ENCODE measurements at regions not wholly inside any gene's neighbourhood (a gene's known extent, or its start where the extent isn't known, plus 50 kb on each side); places are given as distances from the start of the nearest gene placed in this dataset.
"Not testable (repeated sequence)": the region's sequence is repeated elsewhere in the genome, so short reads cannot be mapped to it uniquely, and the experiment has no call there.

DNA sequence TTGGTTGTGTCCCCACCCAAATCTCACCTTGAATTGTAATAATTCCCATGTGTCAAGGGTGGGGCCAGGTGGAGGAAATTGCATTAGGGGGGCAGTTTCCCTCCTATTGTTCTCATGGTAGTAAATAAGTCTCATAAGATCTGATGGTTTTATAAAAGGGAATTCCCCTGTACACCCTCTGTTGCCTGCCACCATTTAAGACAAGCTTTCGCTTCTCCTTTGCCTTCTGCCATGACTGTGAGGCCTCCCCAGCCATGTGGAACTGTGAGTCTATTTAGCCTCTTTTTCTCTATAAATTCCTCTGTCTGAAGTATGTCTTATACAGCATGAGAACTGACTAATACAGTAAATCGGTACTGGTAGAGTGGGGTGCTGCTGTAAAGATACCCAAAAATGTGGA is 187.9 kb upstream of the CDKN2B start:
- H3K36me3 ChIP-seq (ENCODE audit: control insufficient read depth in 4 of 4, insufficient read depth in 4 of 4, low read length in 3 of 4); CTCF ChIA-PET: not testable (repeated sequence)

GRCh38 chr9:22198681-22199080 is 189.6 kb upstream of the CDKN2B start:
- DNase-seq: no peak
- CTCF ChIA-PET: no interaction called here
- no peak overlapping the region for H3K4me3 ChIP-seq (ENCODE audit: control insufficient read depth in 1 of 7, extremely low read depth in 1 of 7, insufficient read depth in 4 of 7, low read depth in 2 of 7, low read length in 6 of 7)
- POLR2A ChIA-PET: no interaction called here
- H3K9me3 ChIP-seq (ENCODE audit: control extremely low read depth in 1 of 5, control insufficient read depth in 4 of 5, insufficient read depth in 2 of 5, low read depth in 1 of 5, low read length in 4 of 5): peaks cover 0 to 9% (median 0%) of the 10 kb centered on the region in 5 experiments
- no peaks in the 10 kb centered on the region for H3K36me3 ChIP-seq (ENCODE audit: control insufficient read depth in 4 of 4, insufficient read depth in 4 of 4, low read length in 3 of 4)
- peaks cover 0 to 35% (median 3%) of the 10 kb centered on the region in 5 experiments for H3K27me3 ChIP-seq (replicated peaks in 2 of 5; ENCODE audit: control insufficient read depth in 4 of 5, insufficient read depth in 5 of 5, low read length in 4 of 5)
- no peak overlapping the region for H3K27ac ChIP-seq (ENCODE audit: insufficient read depth in 1 of 2, low read depth in 1 of 2, low read length in 2 of 2, poor library complexity in 1 of 2, severe bottlenecking in 2 of 2)
- no peaks in the 10 kb centered on the region for H3K4me1 ChIP-seq (ENCODE audit: control extremely low read depth in 1 of 4, control insufficient read depth in 4 of 4, insufficient read depth in 4 of 4, low read length in 3 of 4)

More for the DNA sequence above, 187.9 kb upstream of the CDKN2B start:
- H3K4me3 ChIP-seq (ENCODE audit: control insufficient read depth in 1 of 7, extremely low read depth in 1 of 7, insufficient read depth in 4 of 7, low read depth in 2 of 7, low read length in 6 of 7); H3K27ac ChIP-seq (ENCODE audit: insufficient read depth in 1 of 2, low read depth in 1 of 2, low read length in 2 of 2, poor library complexity in 1 of 2, severe bottlenecking in 2 of 2); H3K4me1 ChIP-seq (ENCODE audit: control extremely low read depth in 1 of 4, control insufficient read depth in 4 of 4, insufficient read depth in 4 of 4, low read length in 3 of 4); H3K9me3 ChIP-seq (ENCODE audit: control extremely low read depth in 1 of 5, control insufficient read depth in 4 of 5, insufficient read depth in 2 of 5, low read depth in 1 of 5, low read length in 4 of 5); POLR2A ChIA-PET: not testable (repeated sequence)
- WGBS (ENCODE audit: insufficient coverage): 86% methylated on average over 1 of the region's 2 CpGs
- DNase-seq: peak in 1 of 3 donors; percentile 15
- H3K27me3 ChIP-seq (replicated peaks in 2 of 5; ENCODE audit: control insufficient read depth in 4 of 5, insufficient read depth in 5 of 5, low read length in 4 of 5): peaks cover 0 to 33% (median 3%) of the 10 kb centered on the region in 5 experiments

GRCh38 chr9:22201256-22201655 is 192.2 kb upstream of the CDKN2B start:
- H3K4me1 ChIP-seq (ENCODE audit: control extremely low read depth in 1 of 4, control insufficient read depth in 4 of 4, insufficient read depth in 4 of 4, low read length in 3 of 4): no peaks in the 10 kb centered on the region
- ChIA-PET POLR2A (no interaction called here), CTCF (no interaction called here)
- peaks cover 0 to 5% (median 0%) of the 10 kb centered on the region in 5 experiments for H3K9me3 ChIP-seq (ENCODE audit: control extremely low read depth in 1 of 5, control insufficient read depth in 4 of 5, insufficient read depth in 2 of 5, low read depth in 1 of 5, low read length in 4 of 5)
- WGBS (ENCODE audit: insufficient coverage): no CpG with 5 or more reads among the region's 1 CpG
- no peak overlapping the region for H3K4me3 ChIP-seq (ENCODE audit: control insufficient read depth in 1 of 7, extremely low read depth in 1 of 7, insufficient read depth in 4 of 7, low read depth in 2 of 7, low read length in 6 of 7)
- H3K36me3 ChIP-seq (ENCODE audit: control insufficient read depth in 4 of 4, insufficient read depth in 4 of 4, low read length in 3 of 4): no peaks in the 10 kb centered on the region
- no peak for DNase-seq
- H3K27me3 ChIP-seq (replicated peaks in 2 of 5; ENCODE audit: control insufficient read depth in 4 of 5, insufficient read depth in 5 of 5, low read length in 4 of 5): peaks cover 0 to 36% (median 3%) of the 10 kb centered on the region in 5 experiments
- H3K27ac ChIP-seq (ENCODE audit: insufficient read depth in 1 of 2, low read depth in 1 of 2, low read length in 2 of 2, poor library complexity in 1 of 2, severe bottlenecking in 2 of 2): no peak overlapping the region

GRCh38 chr9:22203371-22204138 is 194.4 kb upstream of the CDKN2B start:
- Histone ChIP-seq H3K27ac (ENCODE audit: insufficient read depth in 1 of 2, low read depth in 1 of 2, low read length in 2 of 2, poor library complexity in 1 of 2, severe bottlenecking in 2 of 2) (no peak overlapping the region), H3K9me3 (ENCODE audit: control extremely low read depth in 1 of 5, control insufficient read depth in 4 of 5, insufficient read depth in 2 of 5, low read depth in 1 of 5, low read length in 4 of 5) (peaks cover 0 to 5% (median 0%) of the 10 kb centered on the region in 5 experiments), H3K4me1 (ENCODE audit: control extremely low read depth in 1 of 4, control insufficient read depth in 4 of 4, insufficient read depth in 4 of 4, low read length in 3 of 4) (no peaks in the 10 kb centered on the region), H3K36me3 (ENCODE audit: control insufficient read depth in 4 of 4, insufficient read depth in 4 of 4, low read length in 3 of 4) (no peaks in the 10 kb centered on the region), H3K27me3 (replicated peaks in 2 of 5; ENCODE audit: control insufficient read depth in 4 of 5, insufficient read depth in 5 of 5, low read length in 4 of 5) (peaks cover 0 to 33% (median 2%) of the 10 kb centered on the region in 5 experiments), H3K4me3 (ENCODE audit: control insufficient read depth in 1 of 7, extremely low read depth in 1 of 7, insufficient read depth in 4 of 7, low read depth in 2 of 7, low read length in 6 of 7) (no peak overlapping the region)
- peak in 1 of 3 donors; percentile 13 for DNase-seq
- ChIA-PET CTCF (interaction anchor here (1.0 kb wide), 1 partner anchor 14 kb away, joined by 3 read pairs; no protein-coding TSS in a partner anchor), POLR2A (no interaction called here)
- WGBS (ENCODE audit: insufficient coverage): 69% methylated on average over 7 of the region's 8 CpGs

DNA sequence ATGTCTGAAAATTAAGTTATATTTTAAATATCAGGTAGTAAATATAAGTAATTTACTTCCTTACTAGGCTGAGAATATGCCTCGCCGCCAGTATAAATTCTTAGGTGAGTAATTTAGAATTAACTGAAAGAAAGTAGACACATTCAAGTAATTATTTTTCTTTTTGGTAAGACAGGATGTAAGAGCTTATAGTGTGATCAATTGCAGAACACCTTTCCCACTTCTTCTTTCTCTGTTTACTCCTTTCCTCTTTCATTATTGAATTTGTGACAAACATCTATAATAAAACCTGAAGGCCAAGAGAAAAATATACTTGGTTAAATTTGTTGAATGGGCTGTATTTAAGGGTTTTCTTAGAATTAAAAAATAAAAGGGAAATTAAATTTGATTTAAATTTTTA is 195.1 kb upstream of the CDKN2B start:
- no CpG with 5 or more reads among the region's 2 CpGs for WGBS (ENCODE audit: insufficient coverage)
- Histone ChIP-seq H3K27me3 (replicated peaks in 2 of 5; ENCODE audit: control insufficient read depth in 4 of 5, insufficient read depth in 5 of 5, low read length in 4 of 5) (peaks cover 0 to 30% (median 2%) of the 10 kb centered on the region in 5 experiments), H3K4me1 (ENCODE audit: control extremely low read depth in 1 of 4, control insufficient read depth in 4 of 4, insufficient read depth in 4 of 4, low read length in 3 of 4) (peaks cover 0 to 5% (median 0%) of the 10 kb centered on the region in 4 experiments), H3K36me3 (ENCODE audit: control insufficient read depth in 4 of 4, insufficient read depth in 4 of 4, low read length in 3 of 4) (no peaks in the 10 kb centered on the region), H3K9me3 (ENCODE audit: control extremely low read depth in 1 of 5, control insufficient read depth in 4 of 5, insufficient read depth in 2 of 5, low read depth in 1 of 5, low read length in 4 of 5) (no peaks in the 10 kb centered on the region), H3K27ac (ENCODE audit: insufficient read depth in 1 of 2, low read depth in 1 of 2, low read length in 2 of 2, poor library complexity in 1 of 2, severe bottlenecking in 2 of 2) (no peak overlapping the region), H3K4me3 (ENCODE audit: control insufficient read depth in 1 of 7, extremely low read depth in 1 of 7, insufficient read depth in 4 of 7, low read depth in 2 of 7, low read length in 6 of 7) (no peak overlapping the region)
- POLR2A ChIA-PET: no interaction called here
- CTCF ChIA-PET: no interaction called here
- DNase-seq: no peak

DNA sequence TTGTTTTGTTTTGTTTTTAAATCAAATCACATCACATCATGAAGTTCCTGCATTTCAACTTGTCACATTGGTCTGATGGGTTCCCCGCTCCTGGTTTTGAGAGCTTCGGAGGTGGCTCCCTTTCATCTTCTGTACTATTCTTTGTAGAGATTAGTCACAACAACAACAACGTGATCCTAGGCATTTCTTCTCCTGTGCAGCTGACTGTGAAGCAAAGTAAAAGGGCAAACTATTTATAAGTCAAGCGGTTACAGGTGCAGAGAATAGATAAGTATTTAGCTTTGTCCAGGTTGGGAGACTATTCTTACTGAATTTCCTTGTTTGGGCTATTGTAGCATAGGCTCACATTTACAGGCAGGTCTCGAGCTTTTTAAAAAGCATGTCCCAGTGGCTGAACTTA is 197.7 kb upstream of the CDKN2B start:
- ChIA-PET CTCF (no interaction called here), POLR2A (no interaction called here)
- Histone ChIP-seq H3K4me1 (ENCODE audit: control extremely low read depth in 1 of 4, control insufficient read depth in 4 of 4, insufficient read depth in 4 of 4, low read length in 3 of 4) (peaks cover 4 to 13% (median 5%) of the 10 kb centered on the region in 4 experiments), H3K36me3 (ENCODE audit: control insufficient read depth in 4 of 4, insufficient read depth in 4 of 4, low read length in 3 of 4) (no peaks in the 10 kb centered on the region), H3K27ac (ENCODE audit: insufficient read depth in 1 of 2, low read depth in 1 of 2, low read length in 2 of 2, poor library complexity in 1 of 2, severe bottlenecking in 2 of 2) (no peak overlapping the region), H3K27me3 (replicated peaks in 2 of 5; ENCODE audit: control insufficient read depth in 4 of 5, insufficient read depth in 5 of 5, low read length in 4 of 5) (peaks cover 0 to 13% (median 2%) of the 10 kb centered on the region in 5 experiments), H3K9me3 (ENCODE audit: control extremely low read depth in 1 of 5, control insufficient read depth in 4 of 5, insufficient read depth in 2 of 5, low read depth in 1 of 5, low read length in 4 of 5) (no peaks in the 10 kb centered on the region), H3K4me3 (ENCODE audit: control insufficient read depth in 1 of 7, extremely low read depth in 1 of 7, insufficient read depth in 4 of 7, low read depth in 2 of 7, low read length in 6 of 7) (no peak overlapping the region)
- DNase-seq: no peak
- WGBS (ENCODE audit: insufficient coverage): 89% methylated on average over 3 of the region's 5 CpGs

DNA sequence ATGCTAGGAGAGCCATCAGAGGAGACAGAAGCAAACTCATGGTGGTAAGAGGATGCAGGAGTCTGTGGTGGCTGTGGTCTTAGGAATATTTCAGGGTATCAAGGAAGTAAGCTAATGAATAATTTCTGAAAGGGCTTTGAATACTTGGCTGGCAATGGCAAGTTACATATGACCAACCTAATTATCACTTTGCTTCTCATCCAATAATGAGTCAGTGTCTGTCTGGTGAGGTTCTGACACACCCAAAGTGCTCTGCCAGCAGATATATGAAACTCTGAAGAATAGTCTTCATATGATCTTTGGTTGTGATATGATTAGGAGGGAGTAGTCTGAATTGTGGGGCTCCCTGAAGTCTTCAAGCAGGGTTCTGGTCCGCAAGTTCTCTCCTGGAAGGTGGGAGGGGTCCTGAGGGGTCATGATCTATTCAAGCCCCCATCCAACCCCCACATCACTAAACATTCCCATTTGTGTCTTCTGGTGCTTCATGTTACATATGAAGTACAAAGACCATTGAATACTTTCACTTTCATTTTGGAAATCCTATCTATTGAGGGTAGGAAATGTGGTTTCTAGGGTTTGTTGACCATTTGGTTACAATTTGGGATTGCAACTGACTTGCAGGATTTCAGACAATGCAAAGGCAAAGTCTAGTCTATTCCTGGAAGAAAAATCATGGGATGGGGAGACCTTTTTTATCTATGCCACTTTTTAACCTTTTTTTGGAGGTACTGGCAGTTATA is 199.9 kb upstream of the CDKN2B start:
- Histone ChIP-seq H3K27ac (ENCODE audit: insufficient read depth in 1 of 2, low read depth in 1 of 2, low read length in 2 of 2, poor library complexity in 1 of 2, severe bottlenecking in 2 of 2) (no peak overlapping the region), H3K4me3 (ENCODE audit: control insufficient read depth in 1 of 7, extremely low read depth in 1 of 7, insufficient read depth in 4 of 7, low read depth in 2 of 7, low read length in 6 of 7) (peak overlapping the region in 1 of 7 experiments; percentile 39), H3K36me3 (ENCODE audit: control insufficient read depth in 4 of 4, insufficient read depth in 4 of 4, low read length in 3 of 4) (no peaks in the 10 kb centered on the region), H3K27me3 (replicated peaks in 2 of 5; ENCODE audit: control insufficient read depth in 4 of 5, insufficient read depth in 5 of 5, low read length in 4 of 5) (peaks cover 0 to 3% (median 0%) of the 10 kb centered on the region in 5 experiments), H3K9me3 (ENCODE audit: control extremely low read depth in 1 of 5, control insufficient read depth in 4 of 5, insufficient read depth in 2 of 5, low read depth in 1 of 5, low read length in 4 of 5) (no peaks in the 10 kb centered on the region), H3K4me1 (ENCODE audit: control extremely low read depth in 1 of 4, control insufficient read depth in 4 of 4, insufficient read depth in 4 of 4, low read length in 3 of 4) (peaks cover 6 to 17% (median 9%) of the 10 kb centered on the region in 4 experiments)
- WGBS (ENCODE audit: insufficient coverage): no CpG with 5 or more reads among the region's 1 CpG
- peak; percentile 10 to 50 (median 39) for DNase-seq
- ChIA-PET CTCF (no interaction called here), POLR2A (no interaction called here)
